Osteoblast (primary cell): ENCODE measurements at regions not wholly inside any gene's neighbourhood (a gene's known extent, or its start where the extent isn't known, plus 50 kb on each side); places are given as distances from the start of the nearest gene placed in this dataset.

ENCODE experiments used
- DNase-seq: peaks from one replicate; pipeline ENCODE4 v3.0.0; 2011; ENCODE audit warnings: low spot score, mixed read lengths; ENCODE audit not compliant: insufficient read length; ENCODE audit errors: missing footprints
- H2AFZ ChIP-seq: 2 replicates; pipeline ENCODE4 v1.6.0; 2011; ENCODE audit warnings: mild to moderate bottlenecking, low read length
- H3K27ac ChIP-seq: 2 replicates; pipeline ENCODE4 v1.5.1; 2011; ENCODE audit warnings: mild to moderate bottlenecking, low read depth, low read length, moderate library complexity
- H3K27me3 ChIP-seq: 2 replicates; pipeline ENCODE4 v1.6.0; 2012; ENCODE audit warnings: mild to moderate bottlenecking, control low read depth, inconsistent platforms, low read length, moderate library complexity; ENCODE audit not compliant: insufficient read depth
- H3K36me3 ChIP-seq: 2 replicates; pipeline ENCODE4 v1.5.1; 2011; ENCODE audit warnings: mild to moderate bottlenecking, low read length, control low read depth, moderate library complexity; ENCODE audit not compliant: insufficient read depth
- H3K4me1 ChIP-seq: 2 replicates; pipeline ENCODE4 v1.5.1; 2011; ENCODE audit warnings: mild to moderate bottlenecking, low read length, control low read depth, moderate library complexity; ENCODE audit not compliant: insufficient read depth
- H3K4me2 ChIP-seq: 2 replicates; pipeline ENCODE4 v1.6.0; 2011; ENCODE audit warnings: mild to moderate bottlenecking, low read length; ENCODE audit not compliant: insufficient read depth
- H3K4me3 ChIP-seq: fragments of 200-600 bp; sonication (generic); 3 replicates; pipeline ENCODE4 v1.5.1; 2012; ENCODE audit warnings: mild to moderate bottlenecking, low read length, inconsistent platforms; ENCODE audit not compliant: insufficient read depth
- H3K79me2 ChIP-seq: 2 replicates; pipeline ENCODE4 v1.6.0; 2012; ENCODE audit warnings: mild to moderate bottlenecking, low read length, control low read depth, inconsistent platforms; ENCODE audit not compliant: insufficient read depth
- H3K9me3 ChIP-seq: 2 replicates; pipeline ENCODE4 v1.5.1; 2011; ENCODE audit warnings: low read depth, low read length, control low read depth
- H4K20me1 ChIP-seq: 2 replicates; pipeline ENCODE4 v1.6.0; 2012; ENCODE audit warnings: mild to moderate bottlenecking, low read length, control low read depth; ENCODE audit not compliant: insufficient read depth
- TF ChIP-seq, protein P1 (sequence below): IDR thresholded peaks from 2 replicates; pipeline ENCODE4 v1.5.1; 2011; ENCODE audit warnings: mild to moderate bottlenecking, low read depth, low read length, moderate library complexity; ENCODE audit errors: extremely low read depth

DNA sequence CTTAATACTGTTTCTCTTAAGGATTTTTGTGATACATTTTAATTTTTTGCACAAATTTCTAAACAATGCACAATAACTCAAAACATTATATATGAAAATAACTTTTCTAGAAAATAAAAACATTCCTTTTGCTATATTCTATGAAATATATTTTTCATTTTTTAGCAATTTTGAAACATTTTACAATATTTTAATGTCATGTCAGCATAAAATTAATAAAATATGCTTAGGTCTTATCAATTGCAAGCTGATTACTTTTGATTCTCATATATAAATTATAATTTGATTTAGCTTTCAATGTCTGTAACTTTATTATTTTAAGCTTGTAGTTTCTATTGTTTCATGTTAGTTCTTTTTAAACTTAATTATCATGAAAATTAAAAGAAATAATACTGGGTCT, 898.7 kb downstream of the TMEM182 start:
- H3K9me3 ChIP-seq = peaks cover 3% of the 10 kb centered on the region
- TF ChIP-seq, protein P1, sequence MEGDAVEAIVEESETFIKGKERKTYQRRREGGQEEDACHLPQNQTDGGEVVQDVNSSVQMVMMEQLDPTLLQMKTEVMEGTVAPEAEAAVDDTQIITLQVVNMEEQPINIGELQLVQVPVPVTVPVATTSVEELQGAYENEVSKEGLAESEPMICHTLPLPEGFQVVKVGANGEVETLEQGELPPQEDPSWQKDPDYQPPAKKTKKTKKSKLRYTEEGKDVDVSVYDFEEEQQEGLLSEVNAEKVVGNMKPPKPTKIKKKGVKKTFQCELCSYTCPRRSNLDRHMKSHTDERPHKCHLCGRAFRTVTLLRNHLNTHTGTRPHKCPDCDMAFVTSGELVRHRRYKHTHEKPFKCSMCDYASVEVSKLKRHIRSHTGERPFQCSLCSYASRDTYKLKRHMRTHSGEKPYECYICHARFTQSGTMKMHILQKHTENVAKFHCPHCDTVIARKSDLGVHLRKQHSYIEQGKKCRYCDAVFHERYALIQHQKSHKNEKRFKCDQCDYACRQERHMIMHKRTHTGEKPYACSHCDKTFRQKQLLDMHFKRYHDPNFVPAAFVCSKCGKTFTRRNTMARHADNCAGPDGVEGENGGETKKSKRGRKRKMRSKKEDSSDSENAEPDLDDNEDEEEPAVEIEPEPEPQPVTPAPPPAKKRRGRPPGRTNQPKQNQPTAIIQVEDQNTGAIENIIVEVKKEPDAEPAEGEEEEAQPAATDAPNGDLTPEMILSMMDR = no peak
- no peak overlapping the region for H3K27ac ChIP-seq
- no peaks in the 10 kb centered on the region for H3K36me3 ChIP-seq
- H3K27me3 ChIP-seq = no peaks in the 10 kb centered on the region
- no peak overlapping the region for H3K4me3 ChIP-seq
- no peak overlapping the region for H3K4me2 ChIP-seq
- H4K20me1 ChIP-seq = no peaks in the 10 kb centered on the region
- no peaks in the 10 kb centered on the region for H3K4me1 ChIP-seq
- DNase-seq = no peak
- H2AFZ ChIP-seq = no peak overlapping the region
- H3K79me2 ChIP-seq = no peaks in the 10 kb centered on the region

DNA sequence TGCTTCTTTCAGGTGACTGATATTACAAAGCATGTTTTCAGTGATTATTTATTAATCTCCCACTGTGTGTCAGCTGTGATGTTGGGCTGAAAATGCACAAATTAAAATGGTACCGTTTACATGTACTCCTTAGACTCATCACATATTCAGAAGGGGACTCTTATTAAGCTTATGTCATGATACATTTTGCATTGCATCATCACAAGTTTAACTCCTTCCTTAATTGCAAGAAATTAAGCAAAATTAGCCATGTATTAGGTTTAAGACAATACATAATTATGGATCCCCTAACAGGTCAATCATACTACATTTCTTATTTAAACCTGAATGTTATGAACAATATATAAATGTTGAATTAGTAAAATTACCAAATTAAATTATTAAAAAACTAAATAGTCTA, 899.1 kb downstream of the TMEM182 start:
- no peaks in the 10 kb centered on the region for H3K79me2 ChIP-seq
- H3K4me3 ChIP-seq = no peak overlapping the region
- TF ChIP-seq, protein P1 = no peak
- no peaks in the 10 kb centered on the region for H3K27me3 ChIP-seq
- peaks cover 3% of the 10 kb centered on the region for H3K9me3 ChIP-seq
- H2AFZ ChIP-seq = no peak overlapping the region
- H4K20me1 ChIP-seq = no peaks in the 10 kb centered on the region
- no peak for DNase-seq
- no peaks in the 10 kb centered on the region for H3K4me1 ChIP-seq
- no peak overlapping the region for H3K4me2 ChIP-seq
- no peaks in the 10 kb centered on the region for H3K36me3 ChIP-seq
- no peak overlapping the region for H3K27ac ChIP-seq

- Histone ChIP-seq H3K4me1 (no peaks in the 10 kb centered on the region), H3K4me2 (no peak overlapping the region), H3K27me3 (no peaks in the 10 kb centered on the region), H3K9me3 (peaks cover 3% of the 10 kb centered on the region), H3K4me3 (no peak overlapping the region), H3K27ac (no peak overlapping the region), H4K20me1 (no peaks in the 10 kb centered on the region), H3K79me2 (no peaks in the 10 kb centered on the region), H2AFZ (no peak overlapping the region), H3K36me3 (no peaks in the 10 kb centered on the region)
- DNase-seq = no peak
- TF ChIP-seq, protein P1 = no peak
Measured at GRCh38 chr2:103664690-103665089, 902.9 kb downstream of the TMEM182 start.

- H2AFZ ChIP-seq = no peak overlapping the region
- H3K4me3 ChIP-seq = no peak overlapping the region
- no peak overlapping the region for H3K4me2 ChIP-seq
- H3K4me1 ChIP-seq = no peaks in the 10 kb centered on the region
- H3K27me3 ChIP-seq = no peaks in the 10 kb centered on the region
- DNase-seq = no peak
- peaks cover 3% of the 10 kb centered on the region for H3K9me3 ChIP-seq
- no peak overlapping the region for H3K27ac ChIP-seq
- H4K20me1 ChIP-seq = no peaks in the 10 kb centered on the region
- no peaks in the 10 kb centered on the region for H3K79me2 ChIP-seq
- TF ChIP-seq, protein P1 = no peak
- no peaks in the 10 kb centered on the region for H3K36me3 ChIP-seq
Measured at GRCh38 chr2:103667335-103667884, 905.6 kb downstream of the TMEM182 start.
